ENCODE measurements at regions not wholly inside any gene's neighbourhood (a gene's known extent, or its start where the extent isn't known, plus 50 kb on each side); places are given as distances from the start of the nearest gene placed in this dataset.
A peak's percentile ranks its signal among the peaks of the same experiment; 100 is the strongest.

DNA sequence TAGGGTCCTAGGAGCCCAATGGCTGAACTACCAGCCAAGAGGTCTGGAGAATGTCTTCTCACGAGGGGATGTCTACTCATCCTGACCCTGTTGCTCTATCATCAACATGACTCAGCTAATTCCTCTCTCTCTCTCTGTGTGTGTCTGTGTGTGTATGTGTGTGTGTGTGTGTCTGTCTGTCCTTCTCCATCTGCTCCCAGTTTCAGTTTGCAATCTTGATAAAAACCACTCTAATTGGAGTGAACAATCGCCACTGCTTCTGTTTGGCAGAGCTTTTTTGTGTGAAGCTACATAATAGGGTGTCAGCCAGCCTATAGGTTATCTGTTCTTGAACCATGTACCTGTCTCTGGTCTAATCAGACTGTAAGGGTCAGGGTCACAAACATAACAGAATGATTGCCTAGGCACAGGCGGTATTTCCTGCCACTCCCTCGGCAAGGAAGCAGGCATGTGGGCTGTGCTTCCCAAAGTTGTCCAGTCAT is 219.8 kb downstream of the SH3BP4 start:
- H3K4me3 ChIP-seq (ENCODE audit: low read length): no peak overlapping the region
- no peaks in the 10 kb centered on the region for H3K36me3 ChIP-seq (ENCODE audit: insufficient read depth, low read length)
- no peaks in the 10 kb centered on the region for H3K9me3 ChIP-seq (replicated peaks; ENCODE audit: low read length)
- peaks cover 28% of the 10 kb centered on the region for H3K4me1 ChIP-seq (ENCODE audit: control insufficient read depth, insufficient read depth, low read length)
- no peaks in the 10 kb centered on the region for H3K27me3 ChIP-seq (ENCODE audit: control insufficient read depth, insufficient read depth, low read length)
- peak overlapping the region; percentile 47 for H3K4me2 ChIP-seq (ENCODE audit: low read length)
- no peak overlapping the region for H3K9ac ChIP-seq (ENCODE audit: low read depth, low read length)

DNA sequence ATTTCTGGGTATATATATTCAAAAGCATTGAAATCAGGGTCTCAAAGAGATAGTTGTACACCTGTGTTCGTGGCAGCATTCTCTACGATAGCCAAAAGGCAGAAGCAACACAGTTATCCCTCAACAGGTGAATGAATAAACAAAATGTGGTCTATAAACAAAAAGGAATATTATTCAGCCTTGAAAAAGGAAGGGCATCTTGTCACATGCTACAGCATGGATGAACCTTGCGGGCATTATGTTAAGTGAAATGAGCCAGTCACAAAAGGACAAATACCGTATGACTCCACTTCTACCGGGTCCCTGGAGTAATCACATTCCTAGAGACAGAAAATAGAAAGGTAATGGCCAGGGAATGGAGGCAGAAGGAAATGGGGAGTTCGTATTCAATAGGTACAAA is 228.8 kb downstream of the SH3BP4 start:
- H3K4me1 ChIP-seq (ENCODE audit: control insufficient read depth, insufficient read depth, low read length): no peaks in the 10 kb centered on the region
- H3K9ac ChIP-seq (ENCODE audit: low read depth, low read length): no peak overlapping the region
- no peak overlapping the region for H3K4me3 ChIP-seq (ENCODE audit: low read length)
- H3K9me3 ChIP-seq (replicated peaks; ENCODE audit: low read length): no peaks in the 10 kb centered on the region
- peaks cover 25% of the 10 kb centered on the region for H3K27me3 ChIP-seq (ENCODE audit: control insufficient read depth, insufficient read depth, low read length)
- H3K36me3 ChIP-seq (ENCODE audit: insufficient read depth, low read length): no peaks in the 10 kb centered on the region
- no peak overlapping the region for H3K4me2 ChIP-seq (ENCODE audit: low read length)

DNA sequence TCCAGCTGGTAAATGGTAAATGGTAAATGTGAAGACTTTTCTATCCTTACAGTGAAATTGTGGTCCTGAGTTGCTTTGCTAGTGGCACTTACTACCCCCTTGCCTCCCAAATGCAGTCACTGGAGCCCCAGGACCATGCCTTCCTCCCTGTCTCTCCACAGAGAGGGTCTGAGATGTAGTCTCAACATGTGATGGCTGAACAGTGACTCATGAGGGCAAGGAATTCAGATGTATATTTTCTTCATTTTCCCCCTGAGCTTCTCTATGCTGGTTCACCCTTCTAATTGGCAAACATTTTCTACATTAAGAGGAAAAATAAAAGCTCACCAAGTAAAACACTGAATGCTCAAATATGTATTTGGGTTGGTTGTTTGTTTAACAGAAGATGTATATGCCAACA is 232.0 kb downstream of the SH3BP4 start:
- Histone ChIP-seq H3K4me3 (ENCODE audit: low read length) (no peak overlapping the region), H3K27me3 (ENCODE audit: control insufficient read depth, insufficient read depth, low read length) (peaks cover 24% of the 10 kb centered on the region), H3K4me1 (ENCODE audit: control insufficient read depth, insufficient read depth, low read length) (no peaks in the 10 kb centered on the region), H3K9me3 (replicated peaks; ENCODE audit: low read length) (no peaks in the 10 kb centered on the region), H3K4me2 (ENCODE audit: low read length) (no peak overlapping the region), H3K36me3 (ENCODE audit: insufficient read depth, low read length) (no peaks in the 10 kb centered on the region), H3K9ac (ENCODE audit: low read depth, low read length) (no peak overlapping the region)

DNA sequence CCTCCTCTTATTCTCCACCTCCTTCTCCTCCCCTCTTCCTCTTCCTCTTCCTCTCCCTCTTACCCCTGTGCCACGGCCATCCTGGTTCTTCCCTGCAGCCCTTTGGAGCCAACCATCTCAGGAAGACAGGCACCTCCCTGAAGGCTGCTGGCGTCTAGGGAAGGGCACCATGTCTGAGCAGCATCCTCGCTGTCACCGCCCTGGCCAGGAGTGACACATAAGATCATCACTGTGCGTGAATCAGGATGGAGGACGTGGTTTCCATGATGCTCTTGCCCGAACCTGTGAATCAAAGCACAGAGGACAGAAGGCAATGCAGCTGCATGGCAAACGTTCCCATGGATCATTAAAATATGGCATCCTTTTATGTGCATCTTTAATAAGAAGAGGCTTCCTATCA is 236.0 kb downstream of the SH3BP4 start:
- Histone ChIP-seq H3K36me3 (ENCODE audit: insufficient read depth, low read length) (no peaks in the 10 kb centered on the region), H3K9ac (ENCODE audit: low read depth, low read length) (no peak overlapping the region), H3K4me2 (ENCODE audit: low read length) (no peak overlapping the region), H3K9me3 (replicated peaks; ENCODE audit: low read length) (no peaks in the 10 kb centered on the region), H3K4me3 (ENCODE audit: low read length) (no peak overlapping the region), H3K4me1 (ENCODE audit: control insufficient read depth, insufficient read depth, low read length) (no peaks in the 10 kb centered on the region), H3K27me3 (ENCODE audit: control insufficient read depth, insufficient read depth, low read length) (peaks cover 27% of the 10 kb centered on the region)

DNA sequence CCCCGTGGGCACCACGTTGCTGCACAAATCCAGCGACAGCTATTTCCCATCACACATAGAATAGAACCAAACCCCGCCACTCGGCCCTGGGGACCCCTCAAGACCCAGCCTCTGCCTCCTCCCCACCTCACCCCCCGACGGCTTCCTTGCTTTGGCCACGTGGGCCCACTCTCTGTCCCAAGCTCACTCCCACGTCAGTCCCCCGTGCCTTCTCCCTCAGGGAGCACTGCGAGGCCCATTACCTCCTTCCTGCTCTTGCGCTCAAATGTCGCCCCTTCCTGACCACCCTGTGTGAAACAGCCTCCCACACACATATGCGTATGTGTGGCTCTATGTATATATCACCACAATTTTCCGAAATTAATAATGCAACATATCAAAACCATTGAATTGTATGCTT is 239.7 kb downstream of the SH3BP4 start:
- H3K9ac ChIP-seq (ENCODE audit: low read depth, low read length): no peak overlapping the region

DNA sequence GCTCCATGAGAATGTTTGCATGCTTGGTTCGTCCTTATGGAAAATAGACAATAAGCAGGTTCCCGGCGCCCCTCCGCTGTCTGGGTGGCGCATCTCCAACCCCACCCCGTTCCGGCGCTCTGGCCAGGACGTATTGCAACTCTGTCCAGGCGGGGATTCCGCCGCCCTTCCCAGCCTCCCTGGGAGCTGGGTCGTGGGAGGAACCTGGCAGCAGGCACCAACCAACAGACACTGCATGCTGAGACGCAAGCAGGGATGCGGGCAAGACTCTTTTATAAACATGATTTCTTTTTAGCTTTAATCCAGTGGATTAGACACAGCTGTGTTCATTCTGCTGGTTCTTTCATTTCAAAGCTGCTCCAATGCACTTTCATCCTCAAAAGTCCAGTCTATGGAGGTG is 240.2 kb downstream of the SH3BP4 start:
- Histone ChIP-seq H3K4me2 (ENCODE audit: low read length) (peak overlapping the region; percentile 28), H3K36me3 (ENCODE audit: insufficient read depth, low read length) (no peaks in the 10 kb centered on the region), H3K9ac (ENCODE audit: low read depth, low read length) (no peak overlapping the region), H3K4me1 (ENCODE audit: control insufficient read depth, insufficient read depth, low read length) (no peaks in the 10 kb centered on the region), H3K9me3 (replicated peaks; ENCODE audit: low read length) (no peaks in the 10 kb centered on the region), H3K4me3 (ENCODE audit: low read length) (no peak overlapping the region), H3K27me3 (ENCODE audit: control insufficient read depth, insufficient read depth, low read length) (peaks cover 27% of the 10 kb centered on the region)

More for the DNA sequence above, 239.7 kb downstream of the SH3BP4 start:
- H3K4me2 ChIP-seq (ENCODE audit: low read length): no peak overlapping the region
- peaks cover 26% of the 10 kb centered on the region for H3K27me3 ChIP-seq (ENCODE audit: control insufficient read depth, insufficient read depth, low read length)
- H3K4me1 ChIP-seq (ENCODE audit: control insufficient read depth, insufficient read depth, low read length): no peaks in the 10 kb centered on the region
- no peaks in the 10 kb centered on the region for H3K36me3 ChIP-seq (ENCODE audit: insufficient read depth, low read length)
- H3K9me3 ChIP-seq (replicated peaks; ENCODE audit: low read length): no peaks in the 10 kb centered on the region
- H3K4me3 ChIP-seq (ENCODE audit: low read length): no peak overlapping the region

DNA sequence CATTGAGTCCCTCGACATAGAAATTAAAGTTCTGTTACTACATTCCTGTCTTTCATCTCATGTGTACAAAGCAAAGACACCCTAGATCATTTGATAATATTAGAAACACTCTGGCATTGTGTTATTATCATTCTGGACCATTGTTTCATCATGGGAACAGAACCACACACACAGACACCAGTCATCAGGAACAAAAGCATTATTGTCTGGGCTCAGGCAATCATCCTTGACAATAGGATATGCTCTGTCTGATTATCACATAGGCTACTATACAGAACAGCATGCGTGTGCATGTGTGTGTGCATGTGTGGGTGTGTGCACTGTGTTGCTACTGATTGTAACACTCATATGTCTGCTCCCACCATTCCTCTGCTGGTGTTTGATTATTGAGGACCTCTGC is 242.5 kb downstream of the SH3BP4 start:
- H3K36me3 ChIP-seq (ENCODE audit: insufficient read depth, low read length): no peaks in the 10 kb centered on the region
- H3K9me3 ChIP-seq (replicated peaks; ENCODE audit: low read length): no peaks in the 10 kb centered on the region
- no peak overlapping the region for H3K4me2 ChIP-seq (ENCODE audit: low read length)
- H3K4me3 ChIP-seq (ENCODE audit: low read length): no peak overlapping the region
- no peak overlapping the region for H3K9ac ChIP-seq (ENCODE audit: low read depth, low read length)
- peaks cover 28% of the 10 kb centered on the region for H3K27me3 ChIP-seq (ENCODE audit: control insufficient read depth, insufficient read depth, low read length)
- H3K4me1 ChIP-seq (ENCODE audit: control insufficient read depth, insufficient read depth, low read length): no peaks in the 10 kb centered on the region

DNA sequence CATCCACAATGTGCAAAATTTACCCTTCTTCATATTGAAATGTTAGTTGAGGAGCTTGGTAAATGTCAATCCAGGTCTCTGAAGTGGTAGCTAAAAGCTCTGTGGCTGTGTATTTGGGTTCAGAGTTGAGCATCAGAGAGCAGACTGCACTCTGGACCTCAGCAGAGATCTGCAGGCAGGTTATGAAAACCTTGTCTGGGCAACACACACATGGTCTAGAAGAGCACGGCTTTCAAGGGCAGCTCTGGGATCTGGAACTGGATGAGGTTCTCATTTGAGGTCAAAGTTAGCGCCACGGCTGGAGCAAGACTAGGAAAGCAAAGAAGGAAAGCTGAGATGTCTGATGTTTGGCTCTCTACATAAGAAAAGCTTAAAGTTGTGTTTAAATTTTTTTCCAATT is 243.0 kb downstream of the SH3BP4 start:
- Histone ChIP-seq H3K9ac (ENCODE audit: low read depth, low read length) (no peak overlapping the region), H3K9me3 (replicated peaks; ENCODE audit: low read length) (no peaks in the 10 kb centered on the region), H3K4me1 (ENCODE audit: control insufficient read depth, insufficient read depth, low read length) (no peaks in the 10 kb centered on the region), H3K36me3 (ENCODE audit: insufficient read depth, low read length) (no peaks in the 10 kb centered on the region), H3K4me3 (ENCODE audit: low read length) (no peak overlapping the region), H3K4me2 (ENCODE audit: low read length) (no peak overlapping the region), H3K27me3 (ENCODE audit: control insufficient read depth, insufficient read depth, low read length) (peaks cover 30% of the 10 kb centered on the region)

DNA sequence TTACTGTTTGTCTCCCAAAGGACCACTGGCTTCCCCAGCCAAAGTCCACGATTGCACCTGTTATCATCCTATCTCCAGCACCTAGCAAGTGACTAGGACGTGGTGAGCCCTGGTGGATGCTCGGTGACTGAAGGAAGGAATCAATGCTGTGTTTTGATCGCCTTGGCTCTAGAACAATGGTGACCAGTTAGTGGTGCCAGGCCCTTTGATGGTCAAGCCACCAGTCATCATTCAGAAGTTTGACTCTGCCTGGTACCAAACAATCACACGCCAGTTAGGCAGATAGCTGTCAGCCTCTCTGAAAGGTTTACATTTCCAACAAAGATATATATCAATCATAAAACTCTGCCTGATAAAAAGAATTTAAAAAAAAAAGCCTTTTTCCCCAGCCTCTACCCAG is 244.1 kb downstream of the SH3BP4 start:
- Histone ChIP-seq H3K9ac (ENCODE audit: low read depth, low read length) (no peak overlapping the region), H3K4me2 (ENCODE audit: low read length) (no peak overlapping the region), H3K27me3 (ENCODE audit: control insufficient read depth, insufficient read depth, low read length) (peaks cover 30% of the 10 kb centered on the region), H3K4me3 (ENCODE audit: low read length) (no peak overlapping the region), H3K9me3 (replicated peaks; ENCODE audit: low read length) (no peaks in the 10 kb centered on the region), H3K36me3 (ENCODE audit: insufficient read depth, low read length) (no peaks in the 10 kb centered on the region), H3K4me1 (ENCODE audit: control insufficient read depth, insufficient read depth, low read length) (no peaks in the 10 kb centered on the region)

DNA sequence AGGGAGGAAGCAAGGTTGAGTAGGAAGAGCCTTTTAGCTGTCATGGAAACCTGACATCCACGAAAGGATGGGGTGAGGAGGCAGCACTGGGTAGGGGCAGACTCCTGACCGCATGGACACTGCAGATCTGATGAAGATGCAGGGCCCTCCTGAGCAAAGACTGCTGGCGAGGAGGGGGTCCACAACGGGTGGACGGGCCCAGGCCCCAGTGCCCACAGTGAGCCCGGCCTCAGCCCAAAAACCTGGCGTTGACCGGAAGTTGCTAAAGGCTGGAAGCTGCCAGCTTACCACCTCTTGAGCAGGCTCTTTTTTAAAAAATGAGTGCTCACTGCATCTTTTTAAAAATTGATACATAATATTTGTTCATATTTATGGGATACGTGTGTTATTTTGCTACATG is 247.3 kb downstream of the SH3BP4 start:
- H3K36me3 ChIP-seq (ENCODE audit: insufficient read depth, low read length): no peaks in the 10 kb centered on the region
- H3K4me3 ChIP-seq (ENCODE audit: low read length): no peak overlapping the region
- H3K4me1 ChIP-seq (ENCODE audit: control insufficient read depth, insufficient read depth, low read length): no peaks in the 10 kb centered on the region
- no peak overlapping the region for H3K4me2 ChIP-seq (ENCODE audit: low read length)
- no peak overlapping the region for H3K9ac ChIP-seq (ENCODE audit: low read depth, low read length)
- peaks cover 29% of the 10 kb centered on the region for H3K27me3 ChIP-seq (ENCODE audit: control insufficient read depth, insufficient read depth, low read length)
- H3K9me3 ChIP-seq (replicated peaks; ENCODE audit: low read length): no peaks in the 10 kb centered on the region

DNA sequence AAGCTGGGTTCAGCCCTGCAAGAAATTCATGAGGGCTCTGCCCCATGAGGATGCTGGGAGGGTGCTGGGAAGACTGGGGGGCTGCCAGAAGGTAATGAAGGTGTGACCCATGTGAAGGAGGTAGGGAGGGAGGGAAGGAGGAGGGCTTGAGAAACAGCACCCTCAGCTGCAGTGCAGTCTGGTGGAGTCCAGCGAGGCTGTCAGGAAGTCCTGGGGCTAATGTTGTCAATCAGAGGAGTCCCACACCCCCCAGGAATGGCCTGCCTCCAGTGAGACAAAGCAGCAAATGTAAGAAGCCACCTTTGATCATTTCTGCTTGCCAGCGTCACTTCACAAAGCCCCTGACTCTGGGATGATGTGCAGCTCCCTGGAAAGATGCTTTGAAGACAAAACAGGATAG is 248.4 kb downstream of the SH3BP4 start:
- no peak overlapping the region for H3K4me3 ChIP-seq (ENCODE audit: low read length)
- no peaks in the 10 kb centered on the region for H3K36me3 ChIP-seq (ENCODE audit: insufficient read depth, low read length)
- H3K4me1 ChIP-seq (ENCODE audit: control insufficient read depth, insufficient read depth, low read length): no peaks in the 10 kb centered on the region
- peaks cover 22% of the 10 kb centered on the region for H3K27me3 ChIP-seq (ENCODE audit: control insufficient read depth, insufficient read depth, low read length)
- no peak overlapping the region for H3K9ac ChIP-seq (ENCODE audit: low read depth, low read length)
- no peaks in the 10 kb centered on the region for H3K9me3 ChIP-seq (replicated peaks; ENCODE audit: low read length)
- no peak overlapping the region for H3K4me2 ChIP-seq (ENCODE audit: low read length)

DNA sequence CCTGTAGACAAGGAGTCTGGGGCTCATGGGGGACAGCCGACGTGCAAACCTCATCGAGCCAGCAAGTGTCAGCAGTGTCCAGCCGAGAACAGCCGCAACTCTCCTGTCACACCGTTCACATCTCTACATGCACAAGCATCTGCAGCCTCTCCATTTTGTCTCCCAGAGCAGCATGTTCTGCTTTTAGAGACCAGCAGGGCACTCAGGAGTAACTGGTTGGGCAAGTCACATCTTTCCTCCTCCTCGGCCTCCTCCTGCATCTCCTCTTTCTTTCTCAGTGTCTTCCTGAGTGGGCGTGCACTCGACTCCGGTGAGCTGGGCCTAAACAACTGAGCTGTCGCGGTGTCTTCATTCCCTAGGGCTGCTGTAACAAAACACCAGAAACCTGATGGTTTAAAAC is 249.9 kb downstream of the SH3BP4 start:
- Histone ChIP-seq H3K4me1 (ENCODE audit: control insufficient read depth, insufficient read depth, low read length) (no peaks in the 10 kb centered on the region), H3K9me3 (replicated peaks; ENCODE audit: low read length) (no peaks in the 10 kb centered on the region), H3K9ac (ENCODE audit: low read depth, low read length) (no peak overlapping the region), H3K4me3 (ENCODE audit: low read length) (no peak overlapping the region), H3K27me3 (ENCODE audit: control insufficient read depth, insufficient read depth, low read length) (peaks cover 23% of the 10 kb centered on the region), H3K36me3 (ENCODE audit: insufficient read depth, low read length) (no peaks in the 10 kb centered on the region), H3K4me2 (ENCODE audit: low read length) (no peak overlapping the region)
